GM12878 (cell line): ENCODE measurements at regions not wholly inside any gene's neighbourhood (a gene's known extent, or its start where the extent isn't known, plus 50 kb on each side); places are given as distances from the start of the nearest gene placed in this dataset.

Experiments used
- ATAC-seq: fragments of 200-7000 bp; cut with Tn5 transposase; 3 replicates; pipeline ENCODE4 v1.9.1; 2020; ENCODE audit warnings: mild to moderate bottlenecking, moderate library complexity
- BruUV-seq: library from RNA; stranded (reverse); fragments of 400-500 nt; replicated peaks from 2 replicates; lab custom pipeline; 2021; lab: Mats Ljungman, UMichigan
- CTCF ChIA-PET: fragments of 300-600 bp; sonication (Branson Sonifier 250); formaldehyde crosslinking; extraction: SDS; loops from one replicate; lab custom pipeline; 2021; ENCODE audit warnings: inconsistent platforms; lab: Yijun Ruan, JAX
- POLR2A ChIA-PET: fragments of 350-600 bp; formaldehyde crosslinking; extraction: SDS; loops from one replicate; lab custom pipeline; 2021; ENCODE audit warnings: inconsistent platforms; lab: Charles Lee
- RAD21 ChIA-PET: fragments of 300-600 bp; sonication (Branson Sonifier 250); formaldehyde crosslinking; loops from one replicate; lab custom pipeline; 2023; ENCODE audit warnings: antibody characterized with exemption; ENCODE audit not compliant: unreplicated experiment; lab: Charles Lee
- SMC1A ChIA-PET: fragments of 300-600 bp; sonication (Branson Sonifier 250); formaldehyde crosslinking; loops from one replicate; lab custom pipeline; 2023; ENCODE audit not compliant: unreplicated experiment, uncharacterized antibody; lab: Charles Lee
- DNase-seq: peaks from one replicate; pipeline ENCODE4 v3.0.0-alpha.2; 2011; ENCODE audit warnings: low read depth, low spot score
- FAIRE-seq: peaks from 3 replicates; lab custom pipeline; 2011; peaks lifted over from hg19 to GRCh38; lab: Jason Lieb, UNC
- H2AFZ ChIP-seq: 2 replicates; pipeline ENCODE4 v1.6.0; 2011; ENCODE audit warnings: low read depth, low read length, control low read depth; ENCODE audit not compliant: control insufficient read depth
- H3K27ac ChIP-seq: 2 replicates; pipeline ENCODE4 v1.5.1; 2011; ENCODE audit warnings: control low read depth; ENCODE audit not compliant: control insufficient read depth, insufficient read depth
- H3K27me3 ChIP-seq, 2 experiments: replicated peaks in 1 of 2; 2 replicates each; pipeline versions ENCODE4 v1.6.0 to v1.6.1; 2011; ENCODE audit warnings: low read length in 1 of 2; ENCODE audit not compliant: control insufficient read depth in 2 of 2, insufficient read depth in 2 of 2
- H3K36me3 ChIP-seq, 2 experiments: 2 replicates each; pipeline ENCODE4 v1.5.1; 2011; ENCODE audit warnings: low read length in 1 of 2; ENCODE audit not compliant: control insufficient read depth in 2 of 2, insufficient read depth in 2 of 2
- H3K4me1 ChIP-seq: 2 replicates; pipeline ENCODE4 v1.6.1; 2011; ENCODE audit warnings: mild to moderate bottlenecking, low read length, moderate library complexity, mixed read lengths; ENCODE audit not compliant: control insufficient read depth, insufficient read depth
- H3K4me2 ChIP-seq: 2 replicates; pipeline ENCODE4 v1.6.0; 2011; ENCODE audit warnings: control low read depth; ENCODE audit not compliant: control insufficient read depth, insufficient read depth
- H3K4me3 ChIP-seq: fragments of 200-600 bp; sonication (generic); 2 replicates; pipeline ENCODE4 v1.5.1; 2016
- H3K79me2 ChIP-seq: 2 replicates; pipeline ENCODE4 v1.6.0; 2011; ENCODE audit warnings: low read length; ENCODE audit not compliant: control insufficient read depth, insufficient read depth
- H3K9ac ChIP-seq: 2 replicates; pipeline ENCODE4 v1.8.0; 2011; ENCODE audit warnings: low read length, control low read depth, mixed read lengths; ENCODE audit not compliant: control insufficient read depth, insufficient read depth
- H3K9me3 ChIP-seq: replicated peaks from 3 replicates; pipeline ENCODE4 v1.5.1; 2011; ENCODE audit warnings: mild to moderate bottlenecking, low read length; ENCODE audit not compliant: control insufficient read depth, insufficient read depth
- H4K20me1 ChIP-seq: 2 replicates; pipeline ENCODE4 v1.6.0; 2011; ENCODE audit not compliant: control insufficient read depth, insufficient read depth
- ASH2L ChIP-seq: fragments of 300-600, 200-600 bp; sonication (generic); IDR thresholded peaks from 2 replicates; pipeline ENCODE4 v1.6.1; 2017; ENCODE audit warnings: low read depth, mild to moderate bottlenecking, borderline replicate concordance
- BHLHE40 ChIP-seq, 2 experiments: fragments of 450-650 bp in 1 of 2; IDR thresholded peaks; 2 replicates each; pipeline ENCODE4 v1.6.1; 2011 to 2017; ENCODE audit warnings: low read depth in 2 of 2, borderline replicate concordance in 1 of 2, improper control_type of control experiment in 1 of 2, low read length in 1 of 2, mild to moderate bottlenecking in 1 of 2
- NBN ChIP-seq: fragments of 450-650 bp; IDR thresholded peaks from 2 replicates; pipeline ENCODE4 v1.6.1; 2016
- PBX3 ChIP-seq: IDR thresholded peaks from 2 replicates; pipeline ENCODE4 v1.6.1; 2011; ENCODE audit warnings: mild to moderate bottlenecking, low read depth, low read length, moderate library complexity; ENCODE audit not compliant: insufficient replicate concordance
- RAD21 ChIP-seq: IDR thresholded peaks from 2 replicates; pipeline ENCODE4 v1.6.1; 2011; ENCODE audit warnings: mild to moderate bottlenecking, low read depth, low read length, moderate library complexity; ENCODE audit not compliant: insufficient read depth
- SUPT20H ChIP-seq: IDR thresholded peaks from 2 replicates; pipeline ENCODE4 v1.6.1; 2011; ENCODE audit warnings: low read depth, mild to moderate bottlenecking, low read length, moderate library complexity, borderline replicate concordance; ENCODE audit not compliant: control insufficient read depth
- SUZ12 ChIP-seq: fragments of 200-600 bp; sonication (generic); IDR thresholded peaks from one replicate; pipeline ENCODE4 v1.6.1; 2018; ENCODE audit warnings: antibody characterized with exemption, mild to moderate bottlenecking; ENCODE audit not compliant: unreplicated experiment
- ZNF622 ChIP-seq: fragments of 450-650 bp; IDR thresholded peaks from 2 replicates; pipeline ENCODE4 v1.6.1; 2017; ENCODE audit warnings: mild to moderate bottlenecking, inconsistent platforms
- WGBS: methylation state at CpG from one replicate; pipeline ENCODE4 v1.1.6; 2016; ENCODE audit warnings: low lambda C conversion rate; ENCODE audit not compliant: insufficient replicate concordance, insufficient coverage; ENCODE audit errors: missing lambda C conversion rate; 5-methylcytosine and 5-hydroxymethylcytosine counted together
- in situ Hi-C: fragments of 300-500 bp; cut with MboI; formaldehyde crosslinking; loops from 9 replicates; pipeline ENCODE4 v1.14.3; 2018; ENCODE audit warnings: mixed read lengths
- intact Hi-C: fragments of 100-400 bp; cut with micrococcal nuclease; formaldehyde crosslinking; loops from one replicate; pipeline ENCODE4 v1.14.2; 2022; ENCODE audit not compliant: unreplicated experiment
- TF ChIP-seq, protein P1 (sequence below): IDR thresholded peaks from 2 replicates; pipeline ENCODE4 v1.6.1; 2011; ENCODE audit warnings: low read depth, low read length, improper control_type of control experiment, borderline replicate concordance

DNA sequence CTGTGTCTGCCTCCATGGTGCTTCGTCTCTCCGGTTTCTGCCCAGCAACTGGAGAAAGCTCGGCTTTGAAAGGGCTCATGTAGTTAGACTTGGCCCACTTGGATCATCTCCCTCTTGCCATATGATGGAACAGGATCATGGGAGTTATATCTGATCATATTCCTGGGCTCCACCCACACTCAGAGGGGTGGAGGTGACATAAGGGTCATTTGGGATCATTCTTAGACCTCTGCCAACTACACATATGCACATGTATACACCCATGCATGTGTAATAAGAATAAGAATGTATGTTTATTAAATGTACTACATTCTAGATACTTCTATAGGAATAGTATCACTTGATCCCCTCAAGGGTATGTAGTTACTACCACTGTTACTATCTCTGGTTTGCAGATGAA lies 74.1 kb upstream of the WNT4 start:
- Histone ChIP-seq H3K4me2 (no peak overlapping the region), H3K36me3 (no peaks in the 10 kb centered on the region), H3K9ac (no peak overlapping the region), H3K79me2 (no peaks in the 10 kb centered on the region), H3K4me1 (no peaks in the 10 kb centered on the region), H4K20me1 (no peaks in the 10 kb centered on the region), H3K9me3 (no peaks in the 10 kb centered on the region), H3K27ac (no peak overlapping the region), H3K27me3 (peaks cover 2 to 7% of the 10 kb centered on the region in 2 experiments; a peak in 3 of 4 replicates), H3K4me3 (no peak overlapping the region), H2AFZ (no peak overlapping the region)
- DNase-seq, result no peak
- ChIA-PET RAD21 (no interaction called here), POLR2A (no interaction called here), CTCF (interaction anchor here (1.1 kb wide), 1 partner anchor 199 kb away, joined by 3 read pairs; no protein-coding TSS in a partner anchor), SMC1A (no interaction called here)
- ATAC-seq, result no peak
- in situ Hi-C loops, result no loop called here
- 34% methylated on average over 3 of the region's 3 CpGs for WGBS
- no peak for FAIRE-seq
- intact Hi-C loops, result no loop called here
- no TSS peak for BruUV-seq
- TF ChIP-seq ASH2L (no peak), SUZ12 (no peak), BHLHE40 (IDR thresholded peaks at IDR 0.05; ENCODE audit: borderline replicate concordance in 1 of 2, low read depth in 2 of 2, low read length in 1 of 2) (no peak), RAD21 (no peak), ZNF622 (no peak), NBN (no peak), SUPT20H (no peak), PBX3 (no peak)
- TF ChIP-seq, protein P1, sequence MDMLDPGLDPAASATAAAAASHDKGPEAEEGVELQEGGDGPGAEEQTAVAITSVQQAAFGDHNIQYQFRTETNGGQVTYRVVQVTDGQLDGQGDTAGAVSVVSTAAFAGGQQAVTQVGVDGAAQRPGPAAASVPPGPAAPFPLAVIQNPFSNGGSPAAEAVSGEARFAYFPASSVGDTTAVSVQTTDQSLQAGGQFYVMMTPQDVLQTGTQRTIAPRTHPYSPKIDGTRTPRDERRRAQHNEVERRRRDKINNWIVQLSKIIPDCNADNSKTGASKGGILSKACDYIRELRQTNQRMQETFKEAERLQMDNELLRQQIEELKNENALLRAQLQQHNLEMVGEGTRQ, result no peak
